ENCODE measurements at regions not wholly inside any gene's neighbourhood (a gene's known extent, or its start where the extent isn't known, plus 50 kb on each side); places are given as distances from the start of the nearest gene placed in this dataset.

- Histone ChIP-seq H4K20me1 (ENCODE audit: control insufficient read depth, extremely low read depth, insufficient read depth, low read length) (no peaks in the 10 kb centered on the region), H3K4me3 (ENCODE audit: control insufficient read depth in 2 of 3, extremely low read depth in 1 of 3, insufficient read depth in 2 of 3, low read depth in 1 of 3, low read length in 3 of 3) (no peak overlapping the region), H3K27me3 (ENCODE audit: control insufficient read depth, extremely low read depth, insufficient read depth, low read length) (no peaks in the 10 kb centered on the region), H2AFZ (ENCODE audit: control insufficient read depth, low read length) (no peak overlapping the region), H3K9ac (ENCODE audit: control insufficient read depth, extremely low read depth, insufficient read depth, low read length) (no peak overlapping the region), H3K9me1 (ENCODE audit: control insufficient read depth, extremely low read depth, insufficient read depth, low read length) (no peaks in the 10 kb centered on the region), H3K27ac (ENCODE audit: control insufficient read depth, insufficient read depth, low read length) (no peak overlapping the region), H3K36me3 (ENCODE audit: control insufficient read depth in 2 of 2, extremely low read depth in 1 of 2, insufficient read depth in 2 of 2, low read length in 2 of 2) (no peaks in the 10 kb centered on the region), H3K4me1 (ENCODE audit: control insufficient read depth, extremely low read depth, insufficient read depth, low read length) (no peaks in the 10 kb centered on the region), H3K9me3 (ENCODE audit: control insufficient read depth, low read depth, low read length) (no peaks in the 10 kb centered on the region), H3K79me2 (ENCODE audit: control insufficient read depth, insufficient read depth, low read length) (no peaks in the 10 kb centered on the region), H3K4me2 (ENCODE audit: control insufficient read depth, extremely low read depth, insufficient read depth, low read depth, low read length) (no peak overlapping the region)
- FAIRE-seq (no peak), DNase-seq (ENCODE audit: low read depth, low spot score) (no peak)
- dilution Hi-C loops (cut with MboI; ENCODE audit: extremely low pct_ligation_motif_present, low sequenced_read_pairs) = no loop called here
- TF ChIP-seq EZH2 (IDR thresholded peaks at IDR 0.05; ENCODE audit: low read length) (no peak), CTCF (optimal IDR thresholded peaks at IDR 0.05 in 1 of 3, IDR thresholded peaks at IDR 0.05 in 1 of 3, conservative IDR thresholded peaks at IDR 0.05 in 1 of 3; ENCODE audit: extremely low read depth in 1 of 3, insufficient read depth in 2 of 3, low read length in 3 of 3) (no peak)
These were observed 50.5 kb upstream of the FOXP2 start for GRCh38 chr7:114364151-114364550.

- Histone ChIP-seq H3K4me3 (ENCODE audit: control insufficient read depth in 2 of 3, extremely low read depth in 1 of 3, insufficient read depth in 2 of 3, low read depth in 1 of 3, low read length in 3 of 3) (no peak overlapping the region), H3K27ac (ENCODE audit: control insufficient read depth, insufficient read depth, low read length) (no peak overlapping the region), H3K9me3 (ENCODE audit: control insufficient read depth, low read depth, low read length) (no peaks in the 10 kb centered on the region), H3K79me2 (ENCODE audit: control insufficient read depth, insufficient read depth, low read length) (no peaks in the 10 kb centered on the region), H3K36me3 (ENCODE audit: control insufficient read depth in 2 of 2, extremely low read depth in 1 of 2, insufficient read depth in 2 of 2, low read length in 2 of 2) (no peaks in the 10 kb centered on the region), H3K4me2 (ENCODE audit: control insufficient read depth, extremely low read depth, insufficient read depth, low read depth, low read length) (no peak overlapping the region), H4K20me1 (ENCODE audit: control insufficient read depth, extremely low read depth, insufficient read depth, low read length) (no peaks in the 10 kb centered on the region), H3K27me3 (ENCODE audit: control insufficient read depth, extremely low read depth, insufficient read depth, low read length) (no peaks in the 10 kb centered on the region), H3K9ac (ENCODE audit: control insufficient read depth, extremely low read depth, insufficient read depth, low read length) (no peak overlapping the region), H3K4me1 (ENCODE audit: control insufficient read depth, extremely low read depth, insufficient read depth, low read length) (no peaks in the 10 kb centered on the region), H3K9me1 (ENCODE audit: control insufficient read depth, extremely low read depth, insufficient read depth, low read length) (no peaks in the 10 kb centered on the region), H2AFZ (ENCODE audit: control insufficient read depth, low read length) (no peak overlapping the region)
- no peak for DNase-seq (ENCODE audit: low read depth, low spot score)
- no peak for TF ChIP-seq CTCF (optimal IDR thresholded peaks at IDR 0.05 in 1 of 3, IDR thresholded peaks at IDR 0.05 in 1 of 3, conservative IDR thresholded peaks at IDR 0.05 in 1 of 3; ENCODE audit: extremely low read depth in 1 of 3, insufficient read depth in 2 of 3, low read length in 3 of 3)
- TF ChIP-seq EZH2 (IDR thresholded peaks at IDR 0.05; ENCODE audit: low read length) = no peak
- dilution Hi-C loops (cut with MboI; ENCODE audit: extremely low pct_ligation_motif_present, low sequenced_read_pairs) = no loop called here
- no peak for FAIRE-seq
These were observed 51.3 kb upstream of the FOXP2 start for GRCh38 chr7:114363292-114363691.

All from keratinocyte (primary cell).